ENCODE measurements at regions not wholly inside any gene's neighbourhood (a gene's known extent, or its start where the extent isn't known, plus 50 kb on each side); places are given as distances from the start of the nearest gene placed in this dataset.

GRCh38 chr7:12851841-12852240 is 164.4 kb downstream of the ARL4A start:
- WGBS (ENCODE audit: insufficient coverage, insufficient replicate concordance, low lambda C conversion rate, missing lambda C conversion rate): 43% methylated on average over 3 of the region's 3 CpGs
- ATAC-seq (no peak), FAIRE-seq (no peak), DNase-seq (ENCODE audit: low read depth, low spot score) (no peak)
- SMC1A ChIA-PET (ENCODE audit: uncharacterized antibody, unreplicated experiment): interaction anchor here (1.1 kb wide), 1 partner anchor 643 kb away, joined by 3 read pairs; no protein-coding TSS in a partner anchor
- H3K36me3 ChIP-seq (ENCODE audit: control insufficient read depth in 2 of 2, insufficient read depth in 2 of 2, low read length in 1 of 2): no peaks in the 10 kb centered on the region
- BruUV-seq (replicated peaks): no TSS peak
- H2AFZ ChIP-seq (ENCODE audit: control insufficient read depth, low read depth, low read length): no peak overlapping the region
- no peaks in the 10 kb centered on the region for H3K79me2 ChIP-seq (ENCODE audit: control insufficient read depth, insufficient read depth, low read length)
- H3K9me3 ChIP-seq (replicated peaks; ENCODE audit: control insufficient read depth, insufficient read depth, low read length): no peaks in the 10 kb centered on the region
- no peaks in the 10 kb centered on the region for H4K20me1 ChIP-seq (ENCODE audit: control insufficient read depth, insufficient read depth)
- POLR2A ChIA-PET: no interaction called here
- CTCF ChIA-PET: interaction anchor here (1.8 kb wide), 1 partner anchor 22 kb away, joined by 6 read pairs; no protein-coding TSS in a partner anchor
- in situ Hi-C loops (cut with MboI) (no loop called here), intact Hi-C loops (cut with micrococcal nuclease; ENCODE audit: unreplicated experiment) (no loop called here)
- no peak overlapping the region for H3K4me3 ChIP-seq
- H3K27me3 ChIP-seq (replicated peaks in 1 of 2; ENCODE audit: control insufficient read depth in 2 of 2, insufficient read depth in 2 of 2, low read length in 1 of 2): no peaks in the 10 kb centered on the region; a peak in 1 of 4 replicates
- TF ChIP-seq BMI1 (IDR thresholded peaks at IDR 0.05; ENCODE audit: borderline replicate concordance) (no peak), CBX5 (IDR thresholded peaks at IDR 0.05; ENCODE audit: low read depth) (no peak), ZNF622 (IDR thresholded peaks at IDR 0.05) (no peak), DPF2 (IDR thresholded peaks at IDR 0.05) (no peak), ZBTB4 (CRISPR knock-in tag; IDR thresholded peaks at IDR 0.05) (no peak)
- TF ChIP-seq, protein P1, sequence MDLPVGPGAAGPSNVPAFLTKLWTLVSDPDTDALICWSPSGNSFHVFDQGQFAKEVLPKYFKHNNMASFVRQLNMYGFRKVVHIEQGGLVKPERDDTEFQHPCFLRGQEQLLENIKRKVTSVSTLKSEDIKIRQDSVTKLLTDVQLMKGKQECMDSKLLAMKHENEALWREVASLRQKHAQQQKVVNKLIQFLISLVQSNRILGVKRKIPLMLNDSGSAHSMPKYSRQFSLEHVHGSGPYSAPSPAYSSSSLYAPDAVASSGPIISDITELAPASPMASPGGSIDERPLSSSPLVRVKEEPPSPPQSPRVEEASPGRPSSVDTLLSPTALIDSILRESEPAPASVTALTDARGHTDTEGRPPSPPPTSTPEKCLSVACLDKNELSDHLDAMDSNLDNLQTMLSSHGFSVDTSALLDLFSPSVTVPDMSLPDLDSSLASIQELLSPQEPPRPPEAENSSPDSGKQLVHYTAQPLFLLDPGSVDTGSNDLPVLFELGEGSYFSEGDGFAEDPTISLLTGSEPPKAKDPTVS (IDR thresholded peaks at IDR 0.05; ENCODE audit: low read depth, low read length): no peak
- no peak overlapping the region for H3K9ac ChIP-seq (ENCODE audit: control insufficient read depth, insufficient read depth, low read length)
- H3K4me1 ChIP-seq (ENCODE audit: control insufficient read depth, insufficient read depth, low read length): no peaks in the 10 kb centered on the region
- RAD21 ChIA-PET (ENCODE audit: unreplicated experiment): no interaction called here
- H3K4me2 ChIP-seq (ENCODE audit: control insufficient read depth, insufficient read depth): no peak overlapping the region
- H3K27ac ChIP-seq (ENCODE audit: control insufficient read depth, insufficient read depth): no peak overlapping the region

All from GM12878 (cell line).